ENCODE measurements at regions not wholly inside any gene's neighbourhood (a gene's known extent, or its start where the extent isn't known, plus 50 kb on each side); places are given as distances from the start of the nearest gene placed in this dataset.
"Not testable (repeated sequence)": the region's sequence is repeated elsewhere in the genome, so short reads cannot be mapped to it uniquely, and the experiment has no call there.

DNA sequence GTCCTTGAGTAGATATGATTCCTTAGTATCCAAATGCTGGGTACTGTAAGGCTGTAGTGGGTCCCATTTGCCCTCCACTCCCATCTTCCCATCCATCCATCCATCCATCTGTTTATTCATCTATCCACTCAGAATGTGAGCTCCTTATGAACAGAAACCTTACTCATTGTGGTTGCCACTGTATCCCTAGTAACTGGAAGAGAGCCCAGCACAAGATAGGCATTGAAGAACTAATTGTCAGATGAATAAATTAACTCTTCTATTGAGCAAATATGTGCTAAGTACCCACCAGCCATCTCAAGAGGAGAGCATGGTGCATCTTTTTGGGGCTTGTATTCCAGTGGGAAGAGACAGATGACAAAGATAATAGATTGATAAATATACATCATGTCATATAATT, 86.4 kb upstream of the SEZ6L start:
- DNase-seq: no peak

DNA sequence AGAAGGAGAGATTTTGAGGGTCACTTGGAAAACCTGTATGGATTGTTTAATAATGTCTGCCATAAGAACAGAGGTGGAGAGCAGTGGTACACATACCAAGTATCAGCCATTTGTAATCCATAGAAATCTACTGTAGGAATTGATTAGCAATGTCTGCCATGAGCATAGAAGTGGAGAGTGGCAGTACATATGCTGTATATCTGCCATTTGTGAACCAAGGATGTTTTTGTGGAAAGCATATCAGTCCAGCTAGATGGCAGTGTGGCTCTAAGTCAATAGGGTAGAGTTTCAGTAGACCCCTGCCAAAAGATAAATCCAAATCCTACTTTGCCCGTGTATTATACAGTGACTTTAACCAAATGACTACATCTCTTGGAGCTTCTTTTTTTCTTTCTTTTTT, 82.9 kb upstream of the SEZ6L start:
- DNase-seq: no peak

DNA sequence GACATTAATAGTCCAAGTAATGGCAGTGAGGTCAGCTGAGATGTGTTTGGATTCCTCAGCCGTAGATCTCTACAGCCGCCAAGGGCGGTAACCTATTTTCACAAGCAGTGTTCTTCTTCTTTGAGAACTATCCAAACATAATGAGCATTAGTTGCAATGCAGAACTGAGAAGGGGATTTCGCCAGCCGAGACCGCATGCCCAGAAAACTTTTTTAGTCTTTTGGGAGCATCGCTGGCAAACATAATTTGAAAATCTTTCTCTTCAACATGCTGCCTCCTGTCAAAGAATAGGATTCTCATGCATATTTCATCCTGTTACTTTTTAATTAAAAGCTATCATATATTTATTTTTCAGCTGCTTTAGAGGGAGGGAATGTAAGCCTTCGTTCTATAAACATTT, 81.4 kb upstream of the SEZ6L start:
- no peak for DNase-seq

DNA sequence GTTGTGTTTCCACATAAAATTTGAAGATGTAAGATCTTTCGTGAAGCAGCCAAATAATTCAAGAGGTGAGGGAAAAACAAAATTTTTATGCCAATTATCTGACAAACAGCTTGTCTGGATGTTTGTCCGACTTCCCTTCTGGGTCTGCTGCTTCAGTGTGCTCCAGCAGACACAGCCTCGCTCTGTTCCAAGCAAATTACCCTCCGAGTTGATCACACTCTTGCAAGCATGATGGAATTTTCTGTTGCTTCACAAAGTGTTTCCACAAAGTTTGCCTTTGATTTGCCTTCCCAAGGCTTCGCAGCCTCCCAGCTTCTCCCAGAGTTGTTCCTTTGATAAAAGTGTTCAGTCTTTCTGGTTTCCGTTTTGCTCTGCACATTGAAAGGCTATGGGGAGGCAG, 78.4 kb upstream of the SEZ6L start:
- no peak for DNase-seq

DNA sequence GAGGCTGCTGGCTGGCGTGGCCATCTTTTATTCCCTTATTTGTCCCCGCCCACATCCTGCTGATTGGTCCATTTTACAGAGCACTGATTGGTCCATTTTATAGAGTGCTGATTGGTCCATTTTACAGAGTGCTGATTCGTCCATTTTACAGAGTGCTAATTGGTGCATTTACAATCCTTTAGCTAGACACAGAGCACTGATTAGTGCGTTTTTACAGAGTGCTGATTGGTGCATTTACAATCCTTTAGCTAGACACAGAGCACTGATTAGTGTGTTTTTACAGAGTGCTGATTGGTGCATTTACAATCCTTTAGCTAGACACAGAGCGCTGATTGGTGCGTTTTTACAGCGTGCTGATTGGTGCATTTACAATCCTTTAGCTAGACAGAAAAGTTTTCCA, 74.8 kb upstream of the SEZ6L start:
- not testable (repeated sequence) for DNase-seq

DNA sequence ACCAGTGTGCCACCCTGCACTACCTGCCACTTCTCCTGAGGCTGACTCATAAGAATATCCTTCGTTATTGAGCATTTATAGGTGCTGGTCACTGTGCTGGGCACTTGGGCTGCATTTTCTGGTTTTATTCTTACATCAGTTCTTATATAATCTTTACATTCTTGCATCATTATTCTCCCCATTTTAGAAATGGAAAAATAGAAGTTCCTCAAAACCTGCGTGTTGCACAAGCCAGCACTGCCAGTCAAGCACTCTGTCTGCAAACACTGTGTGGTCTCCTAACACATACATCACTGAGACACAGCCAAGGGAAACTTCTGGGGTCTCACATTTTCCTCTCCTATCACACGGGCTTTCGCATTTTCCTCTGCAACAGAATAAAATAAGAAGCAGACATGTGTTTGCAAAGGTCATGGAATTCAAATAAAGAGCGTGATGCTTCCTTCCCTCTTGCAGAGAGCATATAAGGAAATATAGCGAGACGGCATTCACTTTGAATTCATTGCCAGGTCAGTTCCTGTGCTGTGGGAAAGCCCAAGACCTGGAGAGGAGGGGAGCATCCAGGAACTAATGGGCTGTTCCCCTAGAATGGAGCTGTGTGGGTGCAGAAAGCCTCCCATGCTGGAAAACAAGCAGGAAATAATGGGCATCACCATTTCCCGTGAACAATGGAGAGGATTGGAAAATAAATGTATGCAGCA, 73.9 kb upstream of the SEZ6L start:
- DNase-seq: no peak

DNA sequence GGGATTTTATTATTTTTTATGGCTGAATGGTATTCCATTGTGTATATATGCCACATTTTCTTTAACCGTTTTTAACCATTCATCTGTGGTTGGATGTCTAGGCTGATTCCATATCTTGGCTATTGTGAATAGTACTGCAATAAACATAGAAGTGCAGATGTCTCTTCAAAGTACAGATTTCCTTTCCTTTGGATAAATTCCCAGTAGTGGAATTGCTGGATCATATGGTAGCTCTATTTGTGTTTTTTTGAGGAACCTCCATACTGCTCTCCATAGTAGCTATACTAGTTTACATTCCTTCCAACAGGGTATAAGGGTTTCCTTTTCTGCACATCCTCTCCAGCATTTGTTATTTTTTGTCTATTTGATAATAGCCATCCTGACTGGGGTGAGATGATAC, 71.9 kb upstream of the SEZ6L start:
- no peak for DNase-seq

DNA sequence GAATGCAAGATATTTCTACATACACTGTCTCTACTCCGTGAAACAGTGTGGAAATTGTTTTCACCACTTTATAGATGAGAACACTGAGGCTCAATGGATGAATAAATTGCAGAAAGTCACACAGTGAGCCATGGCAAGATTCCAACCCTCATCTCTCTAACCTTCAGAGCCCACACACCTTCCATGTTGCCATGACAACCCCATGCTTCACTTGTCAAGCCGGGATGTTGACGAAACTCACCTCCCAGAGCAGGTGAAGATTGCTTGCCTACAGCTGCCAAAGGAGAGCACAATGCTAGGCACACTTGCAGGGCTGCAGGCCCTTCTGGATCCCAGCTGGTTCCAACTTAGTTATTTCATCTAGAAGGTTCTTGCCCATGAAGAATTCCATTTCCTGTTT, 71.4 kb upstream of the SEZ6L start:
- DNase-seq: no peak

DNA sequence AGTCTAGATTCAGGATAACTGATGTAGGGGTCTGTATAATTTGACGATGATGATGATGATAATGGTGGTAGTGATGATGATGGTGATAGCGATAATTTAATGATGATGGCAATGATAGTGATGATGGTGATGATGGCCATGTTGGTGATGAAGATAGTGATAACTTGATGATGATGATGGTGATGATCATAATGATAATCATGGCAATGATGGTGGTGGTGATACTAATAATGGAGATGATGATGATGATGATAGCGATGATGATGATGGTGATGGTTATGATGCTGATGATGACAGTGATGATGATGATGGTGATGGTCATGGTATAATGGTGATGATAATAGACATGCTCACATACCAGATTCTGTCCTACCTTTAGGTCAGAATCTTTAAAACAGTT, 66.2 kb upstream of the SEZ6L start:
- DNase-seq: no peak

DNA sequence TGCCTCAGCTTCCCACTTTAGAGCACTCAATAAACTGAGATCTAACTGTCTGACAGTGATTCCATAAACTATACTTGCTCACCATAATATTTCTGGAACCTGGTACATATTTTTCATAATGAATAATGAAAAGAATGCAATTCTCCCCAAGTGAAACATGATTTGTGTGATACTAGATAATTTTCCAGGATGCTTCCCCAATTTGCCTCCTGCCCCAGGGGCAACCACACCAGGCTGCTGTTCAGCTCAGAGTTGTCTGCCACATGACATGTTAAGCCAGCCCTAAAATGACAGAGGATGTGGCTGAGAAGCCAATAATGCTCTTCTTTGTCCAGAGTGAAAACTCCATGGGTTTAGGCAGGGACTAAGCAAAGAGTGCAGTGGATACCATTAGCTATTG, 62.9 kb upstream of the SEZ6L start:
- no peak for DNase-seq

DNA sequence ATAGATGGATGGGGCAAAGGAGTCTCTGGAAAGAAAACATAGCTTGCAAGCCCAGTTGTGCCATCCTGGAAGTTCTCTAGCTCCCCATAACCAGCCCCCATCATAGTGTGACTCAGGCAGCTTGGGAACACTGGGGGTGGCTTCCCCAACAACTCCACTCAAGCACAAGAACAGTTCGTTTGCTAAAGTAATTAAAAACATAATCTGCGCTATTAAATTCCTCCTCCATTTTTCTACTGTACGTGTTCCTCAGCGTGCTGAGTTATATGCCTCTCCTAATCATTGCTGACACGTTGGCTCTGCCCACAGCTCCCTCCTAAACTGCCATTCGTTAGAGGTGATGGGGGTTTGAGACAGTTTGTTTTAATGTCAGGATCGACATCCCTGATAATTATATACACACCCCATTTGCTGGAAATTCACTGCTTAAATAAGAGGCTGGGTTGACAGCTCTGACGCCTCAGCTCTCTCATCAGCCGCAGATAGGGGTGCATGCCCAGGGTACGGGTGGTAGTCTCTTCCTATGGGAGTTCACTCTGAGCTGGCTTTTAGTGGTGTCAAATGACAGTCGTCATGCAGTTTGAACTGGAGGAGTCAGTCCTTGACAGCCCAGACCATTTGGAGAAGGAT, 59.5 kb upstream of the SEZ6L start:
- peak in 3 of 51 donors; percentile 5 to 74 (median 26) for DNase-seq

DNA sequence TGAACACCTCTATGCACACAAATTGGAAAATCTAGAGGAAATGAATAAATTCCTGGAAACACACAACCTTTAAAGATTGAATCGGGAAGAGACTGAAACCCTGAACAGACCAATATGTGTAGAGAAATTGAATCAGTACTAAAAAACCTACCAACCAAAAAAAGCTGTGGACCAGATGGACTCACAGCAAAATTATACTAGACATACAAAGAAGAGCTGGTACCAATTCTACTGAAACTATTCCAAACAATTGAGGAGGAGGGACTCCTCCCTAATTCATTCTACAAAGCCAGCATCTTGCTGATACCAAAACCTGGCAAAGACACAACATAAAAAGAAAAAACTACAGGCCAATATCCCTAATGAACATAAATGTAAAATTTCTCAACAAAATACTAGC, 54.4 kb upstream of the SEZ6L start:
- DNase-seq: no peak

DNA sequence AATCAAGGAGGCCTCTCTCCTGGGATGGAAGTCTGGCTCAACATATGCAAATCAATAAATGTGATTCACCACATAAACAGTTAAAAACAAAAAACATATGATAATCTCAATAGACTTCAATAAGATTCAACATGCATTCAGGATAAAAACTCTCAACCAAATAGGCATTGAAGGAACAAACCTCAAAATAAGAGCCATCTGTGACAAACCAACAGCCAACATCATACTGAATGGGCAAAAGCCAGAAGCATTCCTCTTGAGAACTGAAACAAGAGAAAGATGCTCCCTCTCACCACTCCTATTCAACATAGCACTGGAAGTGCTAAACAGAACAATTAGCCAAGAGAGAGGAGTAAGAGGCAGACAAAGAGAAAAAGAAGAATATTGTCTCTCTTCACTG, 54.0 kb upstream of the SEZ6L start:
- DNase-seq: no peak

Measured in hypothalamus (tissue), 51 donors.